ENCODE measurements at regions not wholly inside any gene's neighbourhood (a gene's known extent, or its start where the extent isn't known, plus 50 kb on each side); places are given as distances from the start of the nearest gene placed in this dataset.

DNA sequence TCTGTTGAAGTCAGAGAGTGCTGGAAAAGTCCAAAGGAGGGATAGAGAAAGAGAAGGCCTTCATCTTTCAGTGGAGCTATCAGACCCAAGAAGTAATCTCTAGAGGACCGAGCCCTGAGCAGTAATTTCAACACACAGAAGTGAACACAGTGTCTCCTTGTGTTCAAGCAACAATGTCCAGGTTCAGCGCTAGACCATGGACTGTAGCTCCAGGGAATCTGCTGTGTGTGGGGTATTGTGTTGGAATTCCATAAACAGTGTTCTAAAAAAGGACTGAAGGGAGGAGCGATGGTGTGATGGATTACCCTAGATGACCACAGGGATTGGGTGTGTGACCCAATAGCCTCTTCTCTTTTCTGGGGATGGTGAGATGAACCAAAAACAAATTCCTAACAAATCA lies 165.9 kb downstream of the BLID start:
- 84 to 92% (median 86%) methylated on average over 3 of the region's 3 CpGs for WGBS, 3 donors

DNA sequence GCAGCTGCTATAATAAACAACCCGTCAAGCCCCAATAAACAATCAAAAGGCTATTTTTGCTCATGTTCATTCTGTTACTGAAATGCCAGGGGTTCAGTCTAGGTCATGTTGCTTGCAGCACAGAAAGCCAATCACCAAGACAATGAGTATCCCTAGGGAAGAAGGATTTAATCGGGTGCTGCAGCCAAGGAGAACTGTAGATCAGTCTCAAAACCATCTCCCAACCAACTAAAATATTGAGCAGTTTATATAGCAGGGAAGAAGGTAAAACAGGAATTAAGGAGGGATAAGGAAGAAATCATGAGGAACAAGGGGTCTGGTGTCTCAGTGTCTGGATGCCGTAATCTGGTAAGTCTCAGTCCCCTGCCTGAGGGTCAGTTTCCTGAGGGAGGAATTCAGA lies 169.5 kb downstream of the BLID start:
- no peak for FAIRE-seq
- H3K27me3 ChIP-seq (ENCODE audit: control insufficient read depth in 3 of 3, insufficient read depth in 3 of 3, low read length in 3 of 3), result no peaks in the 10 kb centered on the region
- no peaks in the 10 kb centered on the region for H3K36me3 ChIP-seq (ENCODE audit: control insufficient read depth in 3 of 3, insufficient read depth in 2 of 3, low read depth in 1 of 3, low read length in 3 of 3)
- H3K4me3 ChIP-seq (ENCODE audit: low read depth in 1 of 3, low read length in 3 of 3), result no peak overlapping the region
- no peak for DNase-seq
- no peaks in the 10 kb centered on the region for H3K4me1 ChIP-seq (ENCODE audit: control insufficient read depth in 3 of 3, insufficient read depth in 2 of 3, low read depth in 1 of 3, low read length in 2 of 3)
- peaks cover 0 to 4% of the 10 kb centered on the region in 2 donors for H3K9me3 ChIP-seq (ENCODE audit: control insufficient read depth in 2 of 2, insufficient read depth in 1 of 2, low read depth in 1 of 2, low read length in 1 of 2)
- no peak overlapping the region for H3K27ac ChIP-seq (ENCODE audit: low read depth in 1 of 3, low read length in 2 of 3)
- WGBS, 3 donors, result 76 to 95% (median 94%) methylated on average over 3 of the region's 3 CpGs

More for the DNA sequence above, 165.9 kb downstream of the BLID start:
- H3K27me3 ChIP-seq (ENCODE audit: control insufficient read depth in 3 of 3, insufficient read depth in 3 of 3, low read length in 3 of 3), result no peaks in the 10 kb centered on the region
- FAIRE-seq, result no peak
- DNase-seq, result no peak
- no peaks in the 10 kb centered on the region for H3K9me3 ChIP-seq (ENCODE audit: control insufficient read depth in 2 of 2, insufficient read depth in 1 of 2, low read depth in 1 of 2, low read length in 1 of 2)
- H3K4me1 ChIP-seq (ENCODE audit: control insufficient read depth in 3 of 3, insufficient read depth in 2 of 3, low read depth in 1 of 3, low read length in 2 of 3), result no peaks in the 10 kb centered on the region
- H3K27ac ChIP-seq (ENCODE audit: low read depth in 1 of 3, low read length in 2 of 3), result no peak overlapping the region
- no peak overlapping the region for H3K4me3 ChIP-seq (ENCODE audit: low read depth in 1 of 3, low read length in 3 of 3)
- H3K36me3 ChIP-seq (ENCODE audit: control insufficient read depth in 3 of 3, insufficient read depth in 2 of 3, low read depth in 1 of 3, low read length in 3 of 3), result no peaks in the 10 kb centered on the region

DNA sequence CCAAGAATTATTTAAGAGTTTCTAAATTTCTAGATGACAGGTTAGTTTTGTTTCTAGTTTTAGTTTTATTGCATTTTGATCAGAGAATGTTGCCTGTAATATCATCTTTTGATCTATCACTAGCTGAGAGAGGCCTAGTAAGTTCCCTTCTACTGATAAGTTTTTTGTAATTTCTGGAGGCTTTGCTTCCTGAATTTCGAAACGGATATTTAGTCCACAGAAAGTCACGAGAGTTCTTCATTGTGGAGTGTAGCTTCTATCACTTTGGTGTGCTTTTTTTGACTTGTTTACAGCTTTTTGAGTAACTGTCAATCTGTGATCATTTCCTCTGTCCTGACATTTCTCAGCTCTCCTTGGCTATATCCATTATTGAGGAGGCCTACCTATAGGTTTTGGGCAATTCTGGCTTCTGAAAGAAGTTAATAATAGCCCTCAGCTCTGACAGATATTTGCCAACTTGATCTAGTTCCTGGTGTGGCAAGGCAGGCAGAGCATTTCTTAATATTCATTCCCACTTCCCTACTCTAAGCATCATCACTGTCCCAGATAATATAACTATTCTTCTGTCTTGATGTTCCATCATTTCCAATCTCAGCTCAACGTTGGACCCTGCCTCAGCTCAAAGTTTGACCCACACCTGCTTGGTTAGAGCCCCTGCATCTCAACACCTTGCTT lies 171.3 kb downstream of the BLID start:
- no peaks in the 10 kb centered on the region for H3K36me3 ChIP-seq (ENCODE audit: control insufficient read depth in 3 of 3, insufficient read depth in 2 of 3, low read depth in 1 of 3, low read length in 3 of 3)
- DNase-seq (no peak), FAIRE-seq (no peak)
- no peaks in the 10 kb centered on the region for H3K27me3 ChIP-seq (ENCODE audit: control insufficient read depth in 3 of 3, insufficient read depth in 3 of 3, low read length in 3 of 3)
- WGBS, 3 donors, result 41 to 61% (median 41%) methylated on average over 4 of the region's 4 CpGs
- H3K9me3 ChIP-seq (ENCODE audit: control insufficient read depth in 2 of 2, insufficient read depth in 1 of 2, low read depth in 1 of 2, low read length in 1 of 2), result peaks cover 0 to 4% of the 10 kb centered on the region in 2 donors
- H3K4me1 ChIP-seq (ENCODE audit: control insufficient read depth in 3 of 3, insufficient read depth in 2 of 3, low read depth in 1 of 3, low read length in 2 of 3), result no peaks in the 10 kb centered on the region
- H3K27ac ChIP-seq (ENCODE audit: low read depth in 1 of 3, low read length in 2 of 3), result no peak overlapping the region
- no peak overlapping the region for H3K4me3 ChIP-seq (ENCODE audit: low read depth in 1 of 3, low read length in 3 of 3)

DNA sequence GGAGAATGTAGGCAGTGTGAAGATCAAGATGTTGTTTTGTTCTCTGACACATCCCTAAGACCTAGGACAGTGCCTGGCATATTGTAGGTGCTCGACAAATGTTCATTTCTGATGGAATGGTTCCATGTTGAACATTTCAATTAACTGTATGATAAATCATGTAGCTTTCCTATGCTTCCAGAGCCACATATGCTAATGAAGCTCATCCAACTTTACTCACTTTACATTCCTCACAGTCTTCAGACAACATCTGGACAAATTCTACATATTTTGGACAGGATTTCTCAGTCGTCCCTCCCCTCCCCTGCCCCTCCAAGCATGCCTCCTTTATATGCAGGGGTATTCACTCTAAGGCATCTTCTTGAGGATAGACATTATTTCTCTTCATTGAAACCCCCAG lies 177.9 kb downstream of the BLID start:
- Histone ChIP-seq H3K4me3 (ENCODE audit: low read depth in 1 of 3, low read length in 3 of 3) (no peak overlapping the region), H3K4me1 (ENCODE audit: control insufficient read depth in 3 of 3, insufficient read depth in 2 of 3, low read depth in 1 of 3, low read length in 2 of 3) (no peaks in the 10 kb centered on the region), H3K27ac (ENCODE audit: low read depth in 1 of 3, low read length in 2 of 3) (no peak overlapping the region), H3K27me3 (ENCODE audit: control insufficient read depth in 3 of 3, insufficient read depth in 3 of 3, low read length in 3 of 3) (no peaks in the 10 kb centered on the region), H3K36me3 (ENCODE audit: control insufficient read depth in 3 of 3, insufficient read depth in 2 of 3, low read depth in 1 of 3, low read length in 3 of 3) (no peaks in the 10 kb centered on the region), H3K9me3 (ENCODE audit: control insufficient read depth in 2 of 2, insufficient read depth in 1 of 2, low read depth in 1 of 2, low read length in 1 of 2) (no peaks in the 10 kb centered on the region)
- DNase-seq, result no peak
- 53 to 64% (median 56%) methylated on average over 2 of the region's 2 CpGs for WGBS, 3 donors
- no peak for FAIRE-seq

DNA sequence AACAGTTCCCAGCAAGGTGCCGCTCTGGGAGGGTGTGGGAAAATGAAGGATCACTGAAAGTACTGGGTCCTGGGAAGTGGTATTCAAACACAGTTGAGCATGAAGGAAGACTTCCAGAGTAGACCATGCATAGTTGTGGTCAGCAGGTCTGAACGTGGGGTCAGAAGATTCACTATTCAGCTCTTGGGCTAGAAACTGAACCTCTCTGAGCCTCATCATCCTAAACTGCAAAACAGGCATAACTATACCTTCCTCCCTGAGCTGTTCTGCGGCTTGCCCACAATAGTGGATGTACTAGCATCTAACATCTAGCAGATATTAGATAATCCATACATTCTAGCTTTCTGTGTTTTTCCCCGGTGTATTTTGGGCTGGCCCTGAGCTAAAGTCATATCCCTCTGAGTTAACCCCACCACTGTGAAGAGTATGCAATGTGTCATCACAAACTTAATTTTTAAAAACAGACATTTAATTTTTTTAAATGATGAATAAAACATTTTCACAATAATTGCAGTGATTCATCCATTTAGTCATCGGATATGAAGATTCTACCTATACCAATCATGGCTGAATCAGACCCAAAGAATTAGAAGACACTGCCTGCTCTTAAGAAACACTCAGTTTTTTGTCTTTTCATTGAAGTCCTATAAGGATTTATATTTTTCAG lies 179.1 kb downstream of the BLID start:
- Histone ChIP-seq H3K4me1 (ENCODE audit: control insufficient read depth in 3 of 3, insufficient read depth in 2 of 3, low read depth in 1 of 3, low read length in 2 of 3) (no peaks in the 10 kb centered on the region), H3K36me3 (ENCODE audit: control insufficient read depth in 3 of 3, insufficient read depth in 2 of 3, low read depth in 1 of 3, low read length in 3 of 3) (no peaks in the 10 kb centered on the region), H3K27me3 (ENCODE audit: control insufficient read depth in 3 of 3, insufficient read depth in 3 of 3, low read length in 3 of 3) (no peaks in the 10 kb centered on the region), H3K9me3 (ENCODE audit: control insufficient read depth in 2 of 2, insufficient read depth in 1 of 2, low read depth in 1 of 2, low read length in 1 of 2) (no peaks in the 10 kb centered on the region), H3K27ac (ENCODE audit: low read depth in 1 of 3, low read length in 2 of 3) (no peak overlapping the region), H3K4me3 (ENCODE audit: low read depth in 1 of 3, low read length in 3 of 3) (no peak overlapping the region)
- no peak for FAIRE-seq
- WGBS, 3 donors, result 65 to 74% (median 72%) methylated on average over 5 of the region's 5 CpGs
- no peak for DNase-seq

DNA sequence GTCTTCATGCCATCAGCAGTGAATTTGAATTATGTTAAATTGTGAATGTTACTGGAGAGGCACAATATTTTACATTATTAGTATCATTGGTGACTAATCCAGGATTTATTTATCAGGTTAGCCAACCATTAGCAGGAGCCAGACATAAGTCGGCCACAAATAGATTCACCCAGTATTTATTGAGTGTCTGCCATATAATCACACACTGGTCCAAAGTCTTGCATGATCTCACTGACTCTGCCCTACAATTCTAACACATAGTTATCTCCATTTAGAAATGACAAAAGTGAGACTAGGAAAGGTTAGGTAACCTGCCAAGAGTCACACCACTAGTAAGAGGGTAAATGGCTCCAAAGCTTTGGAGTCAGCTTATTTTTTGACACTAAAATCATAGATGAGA lies 179.6 kb downstream of the BLID start:
- no peak for FAIRE-seq
- WGBS, 3 donors, result 39 to 69% (median 68%) methylated on average over 1 of the region's 1 CpG
- DNase-seq, result peak in 1 of 2 donors; percentile 10
- Histone ChIP-seq H3K9me3 (ENCODE audit: control insufficient read depth in 2 of 2, insufficient read depth in 1 of 2, low read depth in 1 of 2, low read length in 1 of 2) (no peaks in the 10 kb centered on the region), H3K4me1 (ENCODE audit: control insufficient read depth in 3 of 3, insufficient read depth in 2 of 3, low read depth in 1 of 3, low read length in 2 of 3) (no peaks in the 10 kb centered on the region), H3K4me3 (ENCODE audit: low read depth in 1 of 3, low read length in 3 of 3) (no peak overlapping the region), H3K27me3 (ENCODE audit: control insufficient read depth in 3 of 3, insufficient read depth in 3 of 3, low read length in 3 of 3) (no peaks in the 10 kb centered on the region), H3K27ac (ENCODE audit: low read depth in 1 of 3, low read length in 2 of 3) (no peak overlapping the region), H3K36me3 (ENCODE audit: control insufficient read depth in 3 of 3, insufficient read depth in 2 of 3, low read depth in 1 of 3, low read length in 3 of 3) (no peaks in the 10 kb centered on the region)

DNA sequence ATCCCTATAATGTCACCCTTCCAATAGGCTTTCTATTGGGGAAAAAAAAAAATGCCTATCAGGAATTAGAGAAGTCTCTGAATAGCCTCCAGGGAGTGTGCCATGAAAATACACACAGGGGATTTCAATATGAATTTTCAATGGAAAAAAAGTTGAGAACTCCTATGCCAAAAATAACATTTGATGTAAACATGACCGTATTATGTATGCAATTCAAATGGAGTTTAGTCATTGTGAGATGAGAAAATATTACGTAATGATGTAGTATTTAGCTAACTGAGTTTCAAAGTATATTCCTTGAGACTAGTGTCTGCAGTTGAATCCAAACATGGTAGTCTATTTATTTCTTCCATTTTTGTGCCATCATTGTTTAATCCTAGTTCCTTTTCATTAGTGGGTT lies 182.3 kb downstream of the BLID start:
- no peak for DNase-seq
- Histone ChIP-seq H3K4me1 (ENCODE audit: control insufficient read depth in 3 of 3, insufficient read depth in 2 of 3, low read depth in 1 of 3, low read length in 2 of 3) (peaks cover 0 to 7% (median 0%) of the 10 kb centered on the region in 3 donors), H3K4me3 (ENCODE audit: low read depth in 1 of 3, low read length in 3 of 3) (no peak overlapping the region), H3K27ac (ENCODE audit: low read depth in 1 of 3, low read length in 2 of 3) (no peak overlapping the region), H3K27me3 (ENCODE audit: control insufficient read depth in 3 of 3, insufficient read depth in 3 of 3, low read length in 3 of 3) (no peaks in the 10 kb centered on the region), H3K9me3 (ENCODE audit: control insufficient read depth in 2 of 2, insufficient read depth in 1 of 2, low read depth in 1 of 2, low read length in 1 of 2) (no peaks in the 10 kb centered on the region), H3K36me3 (ENCODE audit: control insufficient read depth in 3 of 3, insufficient read depth in 2 of 3, low read depth in 1 of 3, low read length in 3 of 3) (no peaks in the 10 kb centered on the region)
- 77 to 84% (median 80%) methylated on average over 2 of the region's 2 CpGs for WGBS, 3 donors
- FAIRE-seq, result no peak

DNA sequence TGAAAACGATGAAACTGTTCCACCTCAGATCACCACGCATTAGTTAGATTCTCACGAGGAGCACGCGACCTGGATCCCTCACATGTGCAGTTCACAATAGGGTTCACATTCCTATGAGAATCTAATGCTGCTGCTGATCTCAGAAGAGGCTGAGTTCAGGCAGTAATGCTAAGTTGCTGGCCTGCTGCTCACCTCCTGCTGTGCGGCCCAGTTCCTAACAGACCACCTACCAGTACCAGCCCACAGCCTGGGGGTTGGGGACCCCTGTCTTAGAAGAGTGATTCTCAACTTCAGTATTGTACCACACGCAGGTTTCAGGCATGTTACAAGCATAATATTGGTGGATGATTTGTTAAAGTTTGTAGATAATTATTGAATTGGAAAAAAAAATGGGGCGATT lies 182.7 kb downstream of the BLID start:
- 88 to 93% (median 90%) methylated on average over 8 of the region's 8 CpGs for WGBS, 3 donors

More for the DNA sequence above, 182.7 kb downstream of the BLID start:
- DNase-seq (no peak), FAIRE-seq (no peak)
- Histone ChIP-seq H3K9me3 (ENCODE audit: control insufficient read depth in 2 of 2, insufficient read depth in 1 of 2, low read depth in 1 of 2, low read length in 1 of 2) (no peaks in the 10 kb centered on the region), H3K27me3 (ENCODE audit: control insufficient read depth in 3 of 3, insufficient read depth in 3 of 3, low read length in 3 of 3) (no peaks in the 10 kb centered on the region), H3K36me3 (ENCODE audit: control insufficient read depth in 3 of 3, insufficient read depth in 2 of 3, low read depth in 1 of 3, low read length in 3 of 3) (no peaks in the 10 kb centered on the region), H3K4me3 (ENCODE audit: low read depth in 1 of 3, low read length in 3 of 3) (no peak overlapping the region), H3K4me1 (ENCODE audit: control insufficient read depth in 3 of 3, insufficient read depth in 2 of 3, low read depth in 1 of 3, low read length in 2 of 3) (peaks cover 0 to 7% (median 0%) of the 10 kb centered on the region in 3 donors), H3K27ac (ENCODE audit: low read depth in 1 of 3, low read length in 2 of 3) (no peak overlapping the region)

All from small intestine (tissue), 7 donors.